ENCODE measurements at regions not wholly inside any gene's neighbourhood (a gene's known extent, or its start where the extent isn't known, plus 50 kb on each side); places are given as distances from the start of the nearest gene placed in this dataset.

DNA sequence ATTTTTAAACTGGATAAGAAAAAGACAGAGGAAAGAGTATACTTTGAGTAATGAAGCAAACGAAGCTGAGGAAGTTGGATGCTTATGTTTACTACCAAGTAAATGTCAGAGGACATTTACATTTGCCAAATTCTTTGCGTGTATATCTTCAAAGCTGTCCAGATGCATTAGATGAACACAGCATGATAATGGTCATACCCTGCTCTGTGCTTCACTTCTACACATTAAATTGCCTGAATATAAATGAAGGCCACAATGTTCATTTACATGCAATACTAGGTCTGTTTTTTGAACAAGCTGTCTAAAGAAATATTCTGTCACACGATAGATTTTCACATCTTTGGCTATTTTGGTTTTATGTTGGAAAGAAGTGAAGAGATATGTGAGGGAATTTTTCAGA is 405.8 kb upstream of the ADAMTS9 start:
- H3K36me3 ChIP-seq (replicated peaks; ENCODE audit: control insufficient read depth, insufficient read depth, low read length): no peaks in the 10 kb centered on the region
- no peak for DNase-seq
- H3K4me3 ChIP-seq (ENCODE audit: insufficient read depth, low read depth, low read length): no peak overlapping the region
- no peaks in the 10 kb centered on the region for H3K27me3 ChIP-seq (ENCODE audit: control insufficient read depth, insufficient read depth, low read length)

DNA sequence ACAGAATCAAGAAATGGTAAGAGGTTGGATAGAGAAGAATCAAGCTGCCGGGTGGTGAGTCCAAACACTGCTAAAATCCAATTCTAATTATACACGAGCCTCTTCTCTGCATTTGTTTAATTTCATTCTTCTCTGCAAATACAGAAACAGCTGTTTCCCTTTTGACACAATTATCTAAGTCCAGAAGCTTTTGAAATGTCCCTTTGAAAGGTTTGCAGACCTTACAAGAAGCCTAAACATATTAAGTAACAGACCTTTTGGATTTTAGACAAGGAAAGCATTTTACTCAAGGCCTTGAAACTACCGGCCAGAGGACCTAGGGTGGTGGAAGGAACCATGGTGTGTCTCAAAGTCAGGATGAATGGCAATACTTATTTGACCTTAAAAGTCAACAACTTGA is 403.8 kb upstream of the ADAMTS9 start:
- Histone ChIP-seq H3K4me3 (ENCODE audit: insufficient read depth, low read depth, low read length) (no peak overlapping the region), H3K36me3 (replicated peaks; ENCODE audit: control insufficient read depth, insufficient read depth, low read length) (no peaks in the 10 kb centered on the region), H3K27me3 (ENCODE audit: control insufficient read depth, insufficient read depth, low read length) (no peaks in the 10 kb centered on the region)
- no peak for DNase-seq

DNA sequence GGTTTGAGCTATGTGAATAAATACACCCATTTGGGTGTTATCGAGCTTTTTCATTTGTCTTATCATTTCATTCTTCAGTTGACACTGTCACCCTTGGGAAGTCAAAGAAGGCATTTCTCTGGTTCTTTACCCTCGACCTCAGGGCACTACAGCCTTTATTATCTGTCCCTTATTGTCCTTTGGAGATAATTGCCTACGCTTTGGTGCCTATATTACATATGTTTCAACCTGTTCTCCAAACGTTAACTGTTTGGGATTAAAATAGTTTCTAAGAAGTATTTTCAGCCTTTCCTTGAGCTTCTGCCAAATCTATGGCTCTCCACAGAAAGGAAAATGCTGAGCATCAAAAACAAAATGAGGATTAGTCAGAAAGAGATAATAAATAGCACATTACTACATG is 395.4 kb upstream of the ADAMTS9 start:
- no peaks in the 10 kb centered on the region for H3K36me3 ChIP-seq (replicated peaks; ENCODE audit: control insufficient read depth, insufficient read depth, low read length)
- no peak for DNase-seq
- H3K4me3 ChIP-seq (ENCODE audit: insufficient read depth, low read depth, low read length): no peak overlapping the region
- H3K27me3 ChIP-seq (ENCODE audit: control insufficient read depth, insufficient read depth, low read length): no peaks in the 10 kb centered on the region

DNA sequence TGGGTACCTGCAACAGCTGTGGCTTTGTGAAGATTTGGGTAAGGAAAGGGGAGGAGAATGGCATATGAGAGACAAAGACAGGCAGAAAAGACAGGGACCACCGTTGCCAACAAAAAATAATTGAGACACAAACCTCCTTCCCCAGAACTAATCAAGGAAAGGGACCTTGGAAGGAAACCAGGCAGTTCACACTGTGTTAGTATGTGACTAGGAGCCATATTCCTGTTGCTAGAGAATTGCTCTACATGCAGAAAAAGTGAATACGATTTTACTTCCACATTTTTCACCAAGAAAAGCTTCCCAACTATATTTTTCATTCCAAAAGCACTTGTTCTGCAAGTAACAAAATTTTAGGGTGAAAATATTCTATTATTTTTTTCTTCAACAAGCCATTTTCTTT is 393.7 kb upstream of the ADAMTS9 start:
- no peak overlapping the region for H3K4me3 ChIP-seq (ENCODE audit: insufficient read depth, low read depth, low read length)
- no peaks in the 10 kb centered on the region for H3K27me3 ChIP-seq (ENCODE audit: control insufficient read depth, insufficient read depth, low read length)
- H3K36me3 ChIP-seq (replicated peaks; ENCODE audit: control insufficient read depth, insufficient read depth, low read length): no peaks in the 10 kb centered on the region
- DNase-seq: no peak

DNA sequence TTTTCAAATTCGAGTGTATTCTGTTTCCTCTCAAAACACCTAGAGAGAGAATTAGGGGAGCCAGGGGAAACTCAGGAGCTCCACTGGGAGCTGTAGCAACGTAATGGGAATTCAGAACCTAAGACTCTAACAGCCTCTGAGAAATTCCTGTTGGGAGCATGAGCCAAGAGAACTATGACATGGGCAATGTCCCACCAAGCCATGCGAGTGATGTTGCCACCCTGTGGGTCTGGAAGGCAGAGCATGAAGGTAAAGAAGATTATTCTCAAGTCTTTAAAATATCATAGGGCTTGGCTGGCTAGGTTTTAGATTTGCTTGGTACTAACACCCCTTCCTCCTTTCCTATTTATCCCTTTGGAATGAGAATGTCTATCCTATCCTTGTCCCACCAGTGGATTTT is 392.6 kb upstream of the ADAMTS9 start:
- no peak for DNase-seq
- no peak overlapping the region for H3K4me3 ChIP-seq (ENCODE audit: insufficient read depth, low read depth, low read length)
- H3K36me3 ChIP-seq (replicated peaks; ENCODE audit: control insufficient read depth, insufficient read depth, low read length): no peaks in the 10 kb centered on the region
- no peaks in the 10 kb centered on the region for H3K27me3 ChIP-seq (ENCODE audit: control insufficient read depth, insufficient read depth, low read length)

DNA sequence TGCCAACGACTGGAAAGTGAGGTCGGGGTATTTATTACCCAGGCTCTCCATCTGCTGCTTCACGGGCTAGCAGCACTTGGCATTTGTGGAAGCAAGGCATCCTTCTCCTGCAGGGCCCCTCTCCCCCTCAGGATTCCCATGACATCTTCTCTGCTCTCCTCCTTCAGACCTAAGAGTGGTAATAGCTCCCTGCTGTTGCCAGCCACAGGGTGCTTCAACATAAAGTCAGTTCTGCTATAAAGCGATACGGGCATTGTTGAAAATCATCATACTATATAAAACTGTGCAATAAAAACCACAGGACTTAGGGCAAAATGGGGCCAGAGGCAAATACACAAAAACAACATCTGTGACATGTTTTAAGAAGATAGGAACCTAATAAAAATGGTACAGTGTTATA is 391.8 kb upstream of the ADAMTS9 start:
- no peak for DNase-seq
- Histone ChIP-seq H3K27me3 (ENCODE audit: control insufficient read depth, insufficient read depth, low read length) (no peaks in the 10 kb centered on the region), H3K4me3 (ENCODE audit: insufficient read depth, low read depth, low read length) (no peak overlapping the region), H3K36me3 (replicated peaks; ENCODE audit: control insufficient read depth, insufficient read depth, low read length) (no peaks in the 10 kb centered on the region)

DNA sequence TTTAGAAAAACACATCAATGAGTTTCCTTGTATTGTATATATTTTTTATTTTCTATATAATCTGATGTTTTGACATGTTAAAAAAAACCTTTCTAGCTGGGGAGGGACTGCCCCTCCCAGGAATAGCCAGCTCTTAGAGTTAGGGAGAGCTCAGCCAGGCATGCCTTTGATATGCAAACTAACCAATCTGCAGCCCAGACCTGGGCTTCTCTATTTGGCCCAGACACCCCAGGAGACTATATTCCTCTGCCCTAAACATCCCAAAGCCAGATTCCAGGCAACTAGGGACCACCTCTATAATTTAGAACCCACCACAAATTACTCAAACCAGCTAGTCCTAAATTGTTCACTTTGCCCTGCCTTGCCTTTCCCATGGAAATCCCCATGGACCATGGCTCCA is 390.9 kb upstream of the ADAMTS9 start:
- Histone ChIP-seq H3K36me3 (replicated peaks; ENCODE audit: control insufficient read depth, insufficient read depth, low read length) (no peaks in the 10 kb centered on the region), H3K4me3 (ENCODE audit: insufficient read depth, low read depth, low read length) (no peak overlapping the region), H3K27me3 (ENCODE audit: control insufficient read depth, insufficient read depth, low read length) (no peaks in the 10 kb centered on the region)
- peak; percentile 8 for DNase-seq

DNA sequence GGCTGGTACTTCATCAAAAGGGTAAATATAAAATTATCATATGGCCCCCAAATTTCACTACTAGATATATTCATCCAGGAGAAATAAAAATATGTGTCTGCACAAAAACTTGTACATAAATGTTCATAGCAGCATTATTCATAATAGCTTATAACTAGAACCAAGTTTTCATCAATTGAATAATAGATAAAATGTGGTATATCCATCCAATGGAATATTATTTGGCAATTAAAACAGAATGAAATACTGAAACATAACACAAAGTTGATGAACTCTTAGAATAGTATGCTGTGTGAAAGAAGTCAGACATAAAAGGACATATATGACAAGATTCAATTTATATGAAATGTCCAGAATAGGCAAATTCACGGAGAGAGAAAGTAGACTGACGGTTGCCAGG is 389.3 kb upstream of the ADAMTS9 start:
- Histone ChIP-seq H3K27me3 (ENCODE audit: control insufficient read depth, insufficient read depth, low read length) (no peaks in the 10 kb centered on the region), H3K36me3 (replicated peaks; ENCODE audit: control insufficient read depth, insufficient read depth, low read length) (no peaks in the 10 kb centered on the region), H3K4me3 (ENCODE audit: insufficient read depth, low read depth, low read length) (no peak overlapping the region)
- no peak for DNase-seq

DNA sequence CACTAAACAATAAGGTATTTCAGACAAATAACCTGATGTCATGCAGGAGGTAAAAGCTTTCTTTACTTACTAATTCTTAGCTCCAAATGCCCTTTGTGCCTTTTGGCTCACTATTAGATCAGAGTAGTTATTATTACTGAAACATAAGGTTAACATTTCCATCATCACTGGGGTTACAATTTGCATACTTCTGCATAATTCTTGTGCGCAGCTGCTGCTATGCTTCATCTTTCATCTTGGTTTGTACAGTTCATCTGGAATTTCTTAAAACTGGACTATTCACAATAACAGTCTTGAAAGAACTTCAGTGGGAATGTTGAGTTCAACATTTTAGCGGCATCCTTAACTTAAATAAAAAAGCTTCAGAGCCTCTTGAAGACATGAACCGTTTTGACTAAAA is 383.2 kb upstream of the ADAMTS9 start:
- Histone ChIP-seq H3K4me3 (ENCODE audit: insufficient read depth, low read depth, low read length) (no peak overlapping the region), H3K27me3 (ENCODE audit: control insufficient read depth, insufficient read depth, low read length) (no peaks in the 10 kb centered on the region), H3K36me3 (replicated peaks; ENCODE audit: control insufficient read depth, insufficient read depth, low read length) (no peaks in the 10 kb centered on the region)
- no peak for DNase-seq

DNA sequence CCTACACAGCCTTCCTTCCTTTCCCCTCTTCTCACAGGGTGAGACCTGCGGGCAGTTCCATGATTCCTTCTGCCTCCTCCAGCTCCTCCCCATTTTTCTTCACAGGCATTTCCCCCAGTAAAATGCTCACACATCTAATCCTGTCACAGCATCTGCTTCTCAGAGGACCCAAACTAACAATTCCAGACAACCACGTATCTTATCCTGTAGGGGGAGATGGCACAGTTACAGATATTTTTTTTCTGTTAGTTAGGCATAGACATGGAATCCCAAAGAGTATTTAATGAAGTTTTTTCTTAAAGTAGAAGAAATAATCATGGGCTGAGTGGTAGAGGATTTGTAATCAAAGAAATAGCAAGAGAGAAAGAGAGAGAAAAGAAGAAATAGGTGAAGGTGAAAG is 373.1 kb upstream of the ADAMTS9 start:
- no peaks in the 10 kb centered on the region for H3K36me3 ChIP-seq (replicated peaks; ENCODE audit: control insufficient read depth, insufficient read depth, low read length)
- H3K4me3 ChIP-seq (ENCODE audit: insufficient read depth, low read depth, low read length): no peak overlapping the region
- H3K27me3 ChIP-seq (ENCODE audit: control insufficient read depth, insufficient read depth, low read length): no peaks in the 10 kb centered on the region
- DNase-seq: no peak

DNA sequence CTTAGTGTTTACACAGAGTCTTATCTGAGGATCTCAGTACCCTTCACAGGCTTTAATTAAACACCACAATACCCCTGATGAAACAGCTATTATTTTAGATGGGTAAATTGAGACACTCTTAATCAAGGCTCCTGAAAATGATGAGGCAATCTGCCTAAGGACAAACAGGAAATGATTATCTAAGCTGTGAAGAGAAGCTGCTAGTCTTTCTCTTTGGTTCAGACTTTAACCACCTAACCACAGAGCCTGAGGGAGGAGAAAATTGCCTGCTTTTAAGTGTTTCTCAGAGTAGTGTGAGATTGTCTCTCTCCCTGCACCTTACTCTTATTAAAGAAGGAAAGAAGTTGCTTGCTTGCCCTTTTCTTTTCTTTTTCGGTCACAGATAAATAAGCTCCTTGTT is 364.3 kb upstream of the ADAMTS9 start:
- Histone ChIP-seq H3K36me3 (replicated peaks; ENCODE audit: control insufficient read depth, insufficient read depth, low read length) (no peaks in the 10 kb centered on the region), H3K27me3 (ENCODE audit: control insufficient read depth, insufficient read depth, low read length) (no peaks in the 10 kb centered on the region), H3K4me3 (ENCODE audit: insufficient read depth, low read depth, low read length) (no peak overlapping the region)
- no peak for DNase-seq

DNA sequence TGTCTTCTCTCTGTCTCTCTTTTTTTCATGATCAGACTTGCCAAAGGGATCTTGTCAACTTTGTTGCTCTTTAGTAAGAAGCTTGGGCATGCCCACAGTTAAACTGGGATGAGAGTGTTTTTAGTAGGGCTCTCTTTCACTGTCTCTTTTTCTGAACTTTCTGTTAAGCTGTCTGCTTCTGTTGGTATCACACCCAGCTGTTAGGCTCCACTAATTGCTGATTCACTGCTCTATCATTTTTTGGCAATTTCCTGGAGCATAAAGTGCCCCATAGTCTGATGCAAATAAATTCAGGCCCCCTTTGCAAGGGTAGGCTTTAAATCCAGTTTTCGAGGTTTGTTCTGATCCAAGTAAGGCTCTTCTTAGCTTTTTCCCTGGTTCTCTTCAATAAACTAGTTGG is 360.4 kb upstream of the ADAMTS9 start:
- no peaks in the 10 kb centered on the region for H3K27me3 ChIP-seq (ENCODE audit: control insufficient read depth, insufficient read depth, low read length)
- no peak overlapping the region for H3K4me3 ChIP-seq (ENCODE audit: insufficient read depth, low read depth, low read length)
- no peaks in the 10 kb centered on the region for H3K36me3 ChIP-seq (replicated peaks; ENCODE audit: control insufficient read depth, insufficient read depth, low read length)
- DNase-seq: no peak

DNA sequence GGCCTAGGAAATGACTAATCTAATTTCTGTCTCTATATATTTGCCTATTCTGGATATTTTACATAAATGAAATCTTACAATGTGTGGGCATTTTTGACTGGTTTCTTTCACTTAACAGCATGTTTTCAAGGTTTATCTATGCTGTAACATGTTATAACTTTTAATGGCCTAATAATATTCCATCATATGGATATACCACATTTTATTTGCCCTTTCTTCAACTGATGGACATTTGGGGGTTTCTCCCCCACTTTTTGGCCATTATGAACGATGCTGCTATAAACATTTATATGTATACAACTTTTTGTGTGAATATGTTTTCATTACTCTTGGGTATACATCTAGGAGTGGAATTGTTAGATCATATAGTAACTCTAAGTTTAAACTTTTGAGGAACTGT is 357.3 kb upstream of the ADAMTS9 start:
- Histone ChIP-seq H3K36me3 (replicated peaks; ENCODE audit: control insufficient read depth, insufficient read depth, low read length) (no peaks in the 10 kb centered on the region), H3K27me3 (ENCODE audit: control insufficient read depth, insufficient read depth, low read length) (no peaks in the 10 kb centered on the region)
- DNase-seq: no peak

DNA sequence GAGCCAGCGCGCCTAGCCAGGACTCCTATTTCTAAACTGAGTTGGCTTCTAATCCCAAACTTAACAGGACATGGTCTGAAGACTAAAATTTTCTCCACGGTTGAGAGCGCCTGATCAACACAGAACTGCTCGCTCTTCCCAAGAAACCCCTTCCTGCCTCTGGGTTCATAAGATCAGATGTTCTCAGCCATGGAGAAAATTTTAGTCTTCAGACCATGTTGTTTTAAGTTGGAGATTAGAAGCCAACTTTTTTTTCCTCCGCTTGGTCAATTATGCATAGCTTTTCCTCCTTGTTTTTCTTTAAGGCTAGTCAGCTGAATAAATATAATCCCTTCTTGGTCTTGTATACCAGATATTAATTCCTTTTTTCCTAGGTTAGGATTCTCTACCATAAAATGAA is 356.6 kb upstream of the ADAMTS9 start:
- no peaks in the 10 kb centered on the region for H3K27me3 ChIP-seq (ENCODE audit: control insufficient read depth, insufficient read depth, low read length)
- DNase-seq: no peak
- no peaks in the 10 kb centered on the region for H3K36me3 ChIP-seq (replicated peaks; ENCODE audit: control insufficient read depth, insufficient read depth, low read length)
- H3K4me3 ChIP-seq (ENCODE audit: insufficient read depth, low read depth, low read length): no peak overlapping the region

More for the DNA sequence above, 357.3 kb upstream of the ADAMTS9 start:
- no peak overlapping the region for H3K4me3 ChIP-seq (ENCODE audit: insufficient read depth, low read depth, low read length)

DNA sequence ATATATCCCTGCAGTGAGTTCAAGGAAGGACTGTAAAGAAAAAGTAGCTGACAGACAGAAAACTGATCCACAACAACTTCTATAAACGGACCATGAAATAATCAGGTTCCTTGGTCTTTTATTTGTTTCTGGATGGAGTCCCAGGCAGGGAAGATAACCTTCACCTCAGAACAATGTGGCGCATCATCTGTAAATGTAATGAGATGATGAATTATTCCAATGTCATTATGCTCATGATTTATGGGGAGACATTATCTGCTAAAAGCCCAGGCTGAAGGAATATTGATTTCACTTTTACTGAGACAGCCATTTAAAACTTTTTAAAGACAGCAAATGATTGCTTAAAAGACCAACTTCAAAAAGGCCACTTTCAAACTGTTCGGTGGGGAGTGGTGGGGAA is 354.9 kb upstream of the ADAMTS9 start:
- H3K4me3 ChIP-seq (ENCODE audit: insufficient read depth, low read depth, low read length): no peak overlapping the region
- no peaks in the 10 kb centered on the region for H3K27me3 ChIP-seq (ENCODE audit: control insufficient read depth, insufficient read depth, low read length)
- DNase-seq: no peak
- no peaks in the 10 kb centered on the region for H3K36me3 ChIP-seq (replicated peaks; ENCODE audit: control insufficient read depth, insufficient read depth, low read length)

DNA sequence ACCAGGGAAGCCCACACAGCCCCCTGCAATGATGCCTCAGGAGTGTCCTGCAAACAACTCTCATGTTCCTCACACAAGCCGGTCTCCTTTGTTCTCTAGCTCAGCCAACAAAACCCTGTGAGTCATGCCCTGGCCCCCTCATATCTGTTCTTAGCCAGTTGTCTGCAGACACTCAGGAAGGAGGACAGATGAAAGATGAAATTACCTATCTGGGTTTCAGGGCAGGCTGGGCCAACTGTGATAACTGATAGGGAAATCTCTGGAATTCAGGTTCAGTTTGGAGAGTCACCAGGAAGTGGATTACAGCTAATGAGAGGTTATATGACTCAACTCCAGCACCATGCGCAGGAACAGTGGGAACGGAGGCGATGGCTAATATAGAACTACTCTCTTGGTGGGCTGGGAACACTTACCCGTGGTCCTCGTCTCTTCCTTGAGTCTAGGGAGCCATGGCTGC is 352.0 kb upstream of the ADAMTS9 start:
- no peaks in the 10 kb centered on the region for H3K36me3 ChIP-seq (replicated peaks; ENCODE audit: control insufficient read depth, insufficient read depth, low read length)
- no peak for DNase-seq
- H3K27me3 ChIP-seq (ENCODE audit: control insufficient read depth, insufficient read depth, low read length): no peaks in the 10 kb centered on the region
- no peak overlapping the region for H3K4me3 ChIP-seq (ENCODE audit: insufficient read depth, low read depth, low read length)
